GM10266 (cell line): ENCODE measurements at regions not wholly inside any gene's neighbourhood (a gene's known extent, or its start where the extent isn't known, plus 50 kb on each side); places are given as distances from the start of the nearest gene placed in this dataset.

Experiments
- DNase-seq: peaks from one replicate; pipeline ENCODE4 v3.0.0; 2012; ENCODE audit errors: extremely low spot score
- CTCF ChIP-seq: IDR thresholded peaks from 2 replicates; pipeline ENCODE4 v1.5.1; 2012; ENCODE audit warnings: mild to moderate bottlenecking, low read depth; ENCODE audit not compliant: control insufficient read depth, insufficient read depth; ENCODE audit errors: missing control alignments

GRCh38 chr2:143856978-143857377 lies 662.9 kb downstream of the ZEB2 start:
- TF ChIP-seq CTCF, result no peak
- DNase-seq, result no peak

- DNase-seq, result no peak
- TF ChIP-seq CTCF, result peak; percentile 5
Observed at GRCh38 chr2:143852759-143853158, 667.2 kb downstream of the ZEB2 start.

GRCh38 chr2:143850084-143850483 lies 669.8 kb downstream of the ZEB2 start:
- no peak for TF ChIP-seq CTCF
- no peak for DNase-seq

- TF ChIP-seq CTCF, result no peak
- DNase-seq, result no peak
Observed at GRCh38 chr2:143847257-143847656, 672.7 kb downstream of the ZEB2 start.

- TF ChIP-seq CTCF, result no peak
- DNase-seq, result no peak
Observed at GRCh38 chr2:143844986-143845385, 674.9 kb downstream of the ZEB2 start.

GRCh38 chr2:143843686-143844085 lies 676.2 kb downstream of the ZEB2 start:
- no peak for TF ChIP-seq CTCF
- DNase-seq, result no peak

GRCh38 chr2:143842836-143843235 lies 677.1 kb downstream of the ZEB2 start:
- DNase-seq, result no peak
- no peak for TF ChIP-seq CTCF

- no peak for TF ChIP-seq CTCF
- no peak for DNase-seq
Observed at GRCh38 chr2:143841935-143842334, 678.0 kb downstream of the ZEB2 start.
